Adrenal gland (tissue), 5 donors: ENCODE measurements at regions not wholly inside any gene's neighbourhood (a gene's known extent, or its start where the extent isn't known, plus 50 kb on each side); places are given as distances from the start of the nearest gene placed in this dataset.

Experiments used
- POLR2A ChIP-seq, 2 donors: fragments of 450-650 bp; IDR thresholded peaks; one replicate each; pipeline ENCODE4 v1.6.1; 2017; ENCODE audit warnings: antibody characterized with exemption in 2 of 2, mild to moderate bottlenecking in 2 of 2, moderate library complexity in 1 of 2
- TF ChIP-seq, protein P1 (sequence below), 6 experiments: fragments of 450-650 bp in 4 of 6; fragments of 200-600 bp in 2 of 6; sonication (generic) in 1 of 6; IDR thresholded peaks; 1 replicate in 5 of 6; 2 replicates in 1 of 6; pipeline versions ENCODE4 v1.5.1 to v1.8.0; 2016 to 2021; ENCODE audit warnings: antibody characterized with exemption in 6 of 6, mild to moderate bottlenecking in 2 of 6, moderate library complexity in 1 of 6
- donor health status: DM: no; HTN: no; CAD: no.

DNA sequence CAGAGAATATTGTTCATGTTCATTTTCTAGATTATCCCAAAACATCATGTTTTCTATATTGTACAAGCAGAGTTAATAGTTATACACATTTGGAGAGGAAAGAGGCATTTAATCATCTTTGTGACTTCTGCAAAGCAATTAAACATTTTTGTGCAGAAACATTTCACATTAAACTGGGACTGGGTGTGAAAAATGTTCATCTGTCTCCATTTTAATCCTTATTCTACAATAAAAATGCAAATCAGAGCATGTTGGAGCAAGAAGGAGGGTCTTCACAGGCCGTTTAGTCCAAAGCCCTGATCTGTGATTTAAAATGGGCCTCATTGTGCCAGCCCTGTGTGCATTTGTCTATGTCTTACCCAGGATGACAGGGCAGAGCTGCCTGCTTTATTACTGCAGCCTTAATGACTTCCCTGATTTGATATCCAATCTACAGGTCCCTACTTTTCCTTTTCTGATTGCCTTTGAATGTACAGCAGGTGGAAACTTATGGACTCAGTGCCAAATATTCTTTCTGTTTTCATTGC lies 183.5 kb downstream of the CAVIN4 start:
- no peak for TF ChIP-seq POLR2A (IDR thresholded peaks at IDR 0.05)
- TF ChIP-seq, protein P1, sequence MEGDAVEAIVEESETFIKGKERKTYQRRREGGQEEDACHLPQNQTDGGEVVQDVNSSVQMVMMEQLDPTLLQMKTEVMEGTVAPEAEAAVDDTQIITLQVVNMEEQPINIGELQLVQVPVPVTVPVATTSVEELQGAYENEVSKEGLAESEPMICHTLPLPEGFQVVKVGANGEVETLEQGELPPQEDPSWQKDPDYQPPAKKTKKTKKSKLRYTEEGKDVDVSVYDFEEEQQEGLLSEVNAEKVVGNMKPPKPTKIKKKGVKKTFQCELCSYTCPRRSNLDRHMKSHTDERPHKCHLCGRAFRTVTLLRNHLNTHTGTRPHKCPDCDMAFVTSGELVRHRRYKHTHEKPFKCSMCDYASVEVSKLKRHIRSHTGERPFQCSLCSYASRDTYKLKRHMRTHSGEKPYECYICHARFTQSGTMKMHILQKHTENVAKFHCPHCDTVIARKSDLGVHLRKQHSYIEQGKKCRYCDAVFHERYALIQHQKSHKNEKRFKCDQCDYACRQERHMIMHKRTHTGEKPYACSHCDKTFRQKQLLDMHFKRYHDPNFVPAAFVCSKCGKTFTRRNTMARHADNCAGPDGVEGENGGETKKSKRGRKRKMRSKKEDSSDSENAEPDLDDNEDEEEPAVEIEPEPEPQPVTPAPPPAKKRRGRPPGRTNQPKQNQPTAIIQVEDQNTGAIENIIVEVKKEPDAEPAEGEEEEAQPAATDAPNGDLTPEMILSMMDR (IDR thresholded peaks at IDR 0.05): no peak
